ENCODE measurements at regions not wholly inside any gene's neighbourhood (a gene's known extent, or its start where the extent isn't known, plus 50 kb on each side); places are given as distances from the start of the nearest gene placed in this dataset.
A peak's percentile ranks its signal among the peaks of the same experiment; 100 is the strongest.

DNA sequence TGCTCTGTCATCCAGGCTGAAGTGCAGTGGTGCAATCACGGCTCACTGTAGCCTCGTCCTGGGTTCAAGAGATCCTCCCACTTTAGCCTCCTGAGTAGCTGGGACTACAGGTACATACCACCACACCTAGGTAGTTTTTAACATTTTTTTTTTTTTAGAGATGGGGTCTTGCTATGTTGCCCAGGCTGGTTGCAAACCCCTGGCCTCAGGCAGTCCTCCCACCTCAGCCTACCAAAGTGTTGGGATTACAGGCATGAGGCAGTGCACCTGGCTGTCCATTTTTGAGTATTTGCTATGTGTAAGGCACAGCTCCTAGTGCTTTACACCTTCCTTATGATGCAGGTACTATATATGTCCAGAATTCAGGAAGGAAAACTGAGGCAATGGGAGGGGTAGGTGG lies 138.8 kb upstream of the ZNF536 start:
- no peaks in the 10 kb centered on the region for H3K9me3 ChIP-seq
- H3K4me1 ChIP-seq = peaks cover 23% of the 10 kb centered on the region
- no peaks in the 10 kb centered on the region for H3K27me3 ChIP-seq

DNA sequence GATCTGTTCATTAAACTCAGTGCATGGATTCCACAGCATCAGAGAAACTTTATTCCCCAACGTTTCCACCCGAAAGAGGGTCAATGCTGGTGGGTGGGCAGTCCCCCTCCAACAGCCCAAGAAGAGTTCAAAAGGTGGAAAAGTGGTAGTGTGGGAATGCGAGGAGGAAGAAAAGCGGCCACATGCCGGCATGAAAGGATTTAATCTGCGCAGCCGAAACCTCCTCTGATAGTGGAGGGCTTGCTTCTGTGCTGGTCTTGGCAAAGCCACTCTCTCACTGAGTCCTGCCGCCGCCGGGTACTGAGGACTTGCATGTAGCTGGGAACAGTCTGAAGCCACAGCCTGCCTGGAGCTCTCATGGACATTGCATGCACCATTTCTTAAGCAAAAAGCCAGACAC lies 136.2 kb upstream of the ZNF536 start:
- peaks cover 12% of the 10 kb centered on the region for H3K4me1 ChIP-seq
- peak overlapping the region; percentile 19; the same call in 1 of the 2 replicates for H3K4me3 ChIP-seq (ENCODE audit: low read depth, low read length)
- TF ChIP-seq, protein P1, sequence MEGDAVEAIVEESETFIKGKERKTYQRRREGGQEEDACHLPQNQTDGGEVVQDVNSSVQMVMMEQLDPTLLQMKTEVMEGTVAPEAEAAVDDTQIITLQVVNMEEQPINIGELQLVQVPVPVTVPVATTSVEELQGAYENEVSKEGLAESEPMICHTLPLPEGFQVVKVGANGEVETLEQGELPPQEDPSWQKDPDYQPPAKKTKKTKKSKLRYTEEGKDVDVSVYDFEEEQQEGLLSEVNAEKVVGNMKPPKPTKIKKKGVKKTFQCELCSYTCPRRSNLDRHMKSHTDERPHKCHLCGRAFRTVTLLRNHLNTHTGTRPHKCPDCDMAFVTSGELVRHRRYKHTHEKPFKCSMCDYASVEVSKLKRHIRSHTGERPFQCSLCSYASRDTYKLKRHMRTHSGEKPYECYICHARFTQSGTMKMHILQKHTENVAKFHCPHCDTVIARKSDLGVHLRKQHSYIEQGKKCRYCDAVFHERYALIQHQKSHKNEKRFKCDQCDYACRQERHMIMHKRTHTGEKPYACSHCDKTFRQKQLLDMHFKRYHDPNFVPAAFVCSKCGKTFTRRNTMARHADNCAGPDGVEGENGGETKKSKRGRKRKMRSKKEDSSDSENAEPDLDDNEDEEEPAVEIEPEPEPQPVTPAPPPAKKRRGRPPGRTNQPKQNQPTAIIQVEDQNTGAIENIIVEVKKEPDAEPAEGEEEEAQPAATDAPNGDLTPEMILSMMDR (IDR thresholded peaks at IDR 0.05; ENCODE audit: low read depth, low read length) = no peak
- DNase-seq = peak; percentile 45
- H3K9me3 ChIP-seq = no peaks in the 10 kb centered on the region
- H3K36me3 ChIP-seq = peaks cover 4% of the 10 kb centered on the region; the same call in 1 of the 2 replicates
- no peaks in the 10 kb centered on the region for H3K27me3 ChIP-seq

More for the DNA sequence above, 138.8 kb upstream of the ZNF536 start:
- Histone ChIP-seq H3K36me3 (no peaks in the 10 kb centered on the region), H3K4me3 (ENCODE audit: low read depth, low read length) (no peak overlapping the region)
- DNase-seq = no peak
- TF ChIP-seq, protein P1 (IDR thresholded peaks at IDR 0.05; ENCODE audit: low read depth, low read length) = no peak

DNA sequence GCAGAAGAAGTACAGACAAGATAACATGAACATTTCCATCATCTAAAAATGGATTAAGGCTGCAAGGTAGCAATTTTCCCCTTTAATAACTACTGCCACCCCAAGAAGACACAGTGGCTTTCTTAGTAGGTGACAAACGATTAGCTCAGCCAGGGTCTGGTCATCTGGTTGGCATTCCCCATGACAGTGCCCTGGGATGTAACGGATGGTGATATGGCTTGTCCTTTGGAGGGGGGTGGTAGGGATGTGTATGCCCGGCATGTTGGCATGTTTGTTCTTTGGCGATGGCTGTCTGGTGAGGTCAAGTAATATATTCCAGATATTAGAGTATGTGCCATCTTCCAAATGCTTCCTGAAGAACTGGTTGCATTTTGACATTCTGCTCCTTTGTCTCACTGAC lies 135.6 kb upstream of the ZNF536 start:
- TF ChIP-seq, protein P1 (IDR thresholded peaks at IDR 0.05; ENCODE audit: low read depth, low read length) = no peak
- DNase-seq = no peak

DNA sequence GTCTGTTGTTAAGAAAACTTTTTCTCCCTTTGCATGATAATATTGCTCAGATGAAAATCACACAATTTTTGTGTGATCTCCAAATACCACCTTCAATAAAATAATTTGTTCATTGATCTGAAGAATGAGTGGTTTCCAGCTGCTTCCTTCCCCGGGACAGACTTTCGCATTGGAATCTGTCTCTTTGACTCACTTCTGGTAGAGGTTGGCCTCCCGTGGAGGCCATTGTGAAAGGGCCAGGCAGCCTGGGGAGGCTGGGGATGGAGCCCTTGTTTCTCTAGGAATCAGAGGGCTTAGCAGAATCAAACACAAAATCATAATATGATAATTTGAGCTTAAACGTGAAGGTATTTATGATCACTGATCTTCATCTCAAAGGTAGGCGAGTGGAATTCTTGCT lies 135.0 kb upstream of the ZNF536 start:
- Histone ChIP-seq H3K36me3 (peaks cover 7% of the 10 kb centered on the region; the same call in 1 of the 2 replicates), H3K4me1 (peaks cover 10% of the 10 kb centered on the region), H3K9me3 (no peaks in the 10 kb centered on the region), H3K4me3 (ENCODE audit: low read depth, low read length) (no peak overlapping the region), H3K27me3 (no peaks in the 10 kb centered on the region)
- TF ChIP-seq, protein P1 (IDR thresholded peaks at IDR 0.05; ENCODE audit: low read depth, low read length) = no peak
- DNase-seq = no peak

More for the DNA sequence above, 135.6 kb upstream of the ZNF536 start:
- Histone ChIP-seq H3K9me3 (no peaks in the 10 kb centered on the region), H3K27me3 (no peaks in the 10 kb centered on the region), H3K36me3 (peaks cover 5% of the 10 kb centered on the region; the same call in 1 of the 2 replicates), H3K4me1 (peaks cover 11% of the 10 kb centered on the region), H3K4me3 (ENCODE audit: low read depth, low read length) (no peak overlapping the region)

DNA sequence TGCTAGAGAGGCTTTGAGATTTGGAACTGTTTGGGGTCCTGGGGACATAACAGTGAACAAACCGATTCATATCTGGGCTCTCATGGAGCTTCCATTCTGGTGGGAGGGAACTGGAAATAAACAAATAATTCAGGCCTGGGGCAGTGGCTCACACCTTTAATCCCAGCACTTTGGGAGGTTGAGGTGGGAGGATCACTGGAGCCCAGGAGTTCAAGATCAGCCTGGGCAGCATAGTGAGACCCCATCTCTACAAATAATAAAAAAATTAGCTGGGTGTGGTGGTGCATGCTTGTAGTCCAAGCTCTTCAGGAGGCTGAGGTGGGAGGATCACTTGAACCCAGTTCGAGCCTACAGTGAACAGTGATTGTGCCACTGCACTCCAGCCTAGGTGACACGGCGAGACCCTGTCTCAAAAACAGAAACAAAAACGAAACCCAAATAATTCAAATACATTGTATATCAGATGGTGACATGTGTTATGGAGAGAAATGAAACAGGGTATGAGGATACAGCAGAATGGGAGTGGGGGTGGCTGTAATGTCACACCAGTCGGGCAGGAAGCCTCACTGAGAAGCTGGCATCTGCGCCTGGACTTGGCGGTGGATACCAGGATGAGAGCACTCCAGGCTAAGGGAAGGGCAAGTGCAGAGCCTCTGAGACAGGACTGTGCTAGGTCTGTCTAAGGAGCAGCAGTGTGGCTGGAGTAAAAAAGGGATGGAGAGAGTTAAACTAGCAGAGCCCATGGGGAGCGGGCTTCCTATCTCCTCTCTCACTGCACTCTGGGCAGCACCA lies 131.1 kb upstream of the ZNF536 start:
- peaks cover 7% of the 10 kb centered on the region; the same call in 1 of the 2 replicates for H3K4me1 ChIP-seq
- TF ChIP-seq, protein P1 (IDR thresholded peaks at IDR 0.05; ENCODE audit: low read depth, low read length) = no peak
- no peak for DNase-seq
- no peaks in the 10 kb centered on the region for H3K27me3 ChIP-seq
- no peaks in the 10 kb centered on the region for H3K9me3 ChIP-seq
- H3K36me3 ChIP-seq = peaks cover 11% of the 10 kb centered on the region
- no peak overlapping the region for H3K4me3 ChIP-seq (ENCODE audit: low read depth, low read length)

DNA sequence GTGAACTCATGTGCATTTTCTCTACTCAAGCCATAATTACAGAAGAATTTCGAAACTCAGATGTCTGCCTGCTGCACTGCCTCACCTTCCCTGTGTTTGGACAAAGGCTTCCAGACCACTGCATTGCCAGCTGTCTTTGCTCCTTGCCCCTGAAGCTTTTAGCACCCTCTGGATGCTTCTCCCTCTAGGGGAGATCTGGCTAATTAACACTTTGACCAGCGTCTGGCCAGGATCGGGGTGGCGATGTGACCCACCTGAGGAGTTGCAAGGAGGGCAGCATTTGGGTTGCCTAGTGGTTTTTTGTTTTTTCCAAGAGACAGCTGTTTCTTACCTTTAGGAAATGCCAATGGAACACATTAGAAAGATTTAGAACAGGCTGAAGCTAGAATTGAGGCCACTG lies 127.7 kb upstream of the ZNF536 start:
- no peaks in the 10 kb centered on the region; the same call in 1 of the 2 replicates for H3K9me3 ChIP-seq
- H3K4me3 ChIP-seq (ENCODE audit: low read depth, low read length) = no peak overlapping the region
- H3K27me3 ChIP-seq = no peaks in the 10 kb centered on the region
- no peak for DNase-seq
- H3K36me3 ChIP-seq = peaks cover 10% of the 10 kb centered on the region
- TF ChIP-seq, protein P1 (IDR thresholded peaks at IDR 0.05; ENCODE audit: low read depth, low read length) = no peak
- H3K4me1 ChIP-seq = peaks cover 11% of the 10 kb centered on the region; the same call in 1 of the 2 replicates

Measured in BE2C (cell line).